Mesenchymal stem cell (in vitro differentiated cells and primary cell): ENCODE measurements at regions not wholly inside any gene's neighbourhood (a gene's known extent, or its start where the extent isn't known, plus 50 kb on each side); places are given as distances from the start of the nearest gene placed in this dataset.

Source experiments
- DNase-seq: peaks from one replicate; pipeline ENCODE4 v3.0.0-alpha.2; 2013
- H2AFZ ChIP-seq: one replicate; pipeline ENCODE4 v1.6.1; 2013; ENCODE audit warnings: low read depth, mild to moderate bottlenecking, control low read depth, inconsistent platforms, low read length, moderate library complexity
- H2AK5ac ChIP-seq: 2 replicates; pipeline ENCODE4 v1.6.1; 2013; ENCODE audit warnings: low read length, moderate library complexity, mild to moderate bottlenecking, inconsistent platforms; ENCODE audit not compliant: severe bottlenecking
- H2BK120ac ChIP-seq: one replicate; pipeline ENCODE4 v1.6.1; 2013; ENCODE audit warnings: low read depth, mild to moderate bottlenecking, inconsistent platforms, low read length, moderate library complexity
- H2BK12ac ChIP-seq, 2 experiments: one replicate each; pipeline ENCODE4 v1.6.1; 2013; ENCODE audit warnings: inconsistent platforms in 2 of 2, low read length in 2 of 2, mild to moderate bottlenecking in 2 of 2, moderate library complexity in 2 of 2, control low read depth in 1 of 2
- H2BK15ac ChIP-seq: one replicate; pipeline ENCODE4 v1.6.1; 2013; ENCODE audit warnings: mild to moderate bottlenecking, low read depth, inconsistent platforms; ENCODE audit not compliant: poor library complexity, severe bottlenecking
- H2BK5ac ChIP-seq: 2 replicates; pipeline ENCODE4 v1.6.1; 2013; ENCODE audit warnings: low read depth, mild to moderate bottlenecking, low read length, control low read depth, inconsistent platforms; ENCODE audit not compliant: poor library complexity, severe bottlenecking
- H3K14ac ChIP-seq, 2 experiments: one replicate each; pipeline ENCODE4 v1.6.1; 2013; ENCODE audit warnings: inconsistent platforms in 2 of 2, low read length in 2 of 2, control low read depth in 1 of 2, mild to moderate bottlenecking in 1 of 2, moderate library complexity in 1 of 2
- H3K18ac ChIP-seq, 2 experiments: one replicate each; pipeline ENCODE4 v1.6.1; 2013; ENCODE audit warnings: inconsistent platforms in 2 of 2, low read length in 2 of 2, control low read depth in 1 of 2, low read depth in 1 of 2, mild to moderate bottlenecking in 1 of 2
- H3K23ac ChIP-seq, 2 experiments: one replicate each; pipeline ENCODE4 v1.6.1; 2013; ENCODE audit warnings: inconsistent platforms in 2 of 2, low read length in 2 of 2, mild to moderate bottlenecking in 2 of 2, moderate library complexity in 2 of 2, control low read depth in 1 of 2
- H3K27ac ChIP-seq: 2 replicates; pipeline ENCODE4 v1.5.1; 2013; ENCODE audit warnings: mild to moderate bottlenecking, moderate library complexity, low read length, control low read depth, inconsistent platforms; ENCODE audit not compliant: poor library complexity, severe bottlenecking
- H3K27me3 ChIP-seq, 2 experiments: 2 replicates each; pipeline versions ENCODE4 v1.6.1 to v1.7.0; 2013; ENCODE audit warnings: low read length in 2 of 2, mild to moderate bottlenecking in 2 of 2, moderate library complexity in 2 of 2, control low read depth in 1 of 2, inconsistent platforms in 1 of 2; ENCODE audit not compliant: control insufficient read depth in 1 of 2, insufficient read depth in 1 of 2
- H3K36me3 ChIP-seq, 2 experiments: 2 replicates each; pipeline versions ENCODE4 v1.6.1 to v1.7.0; 2013; ENCODE audit warnings: low read length in 2 of 2, control low read depth in 1 of 2, inconsistent platforms in 1 of 2, low read depth in 1 of 2, mild to moderate bottlenecking in 1 of 2; ENCODE audit not compliant: insufficient read depth in 2 of 2, control insufficient read depth in 1 of 2
- H3K4ac ChIP-seq, 2 experiments: one replicate each; pipeline ENCODE4 v1.6.1; 2013; ENCODE audit warnings: inconsistent platforms in 2 of 2, low read length in 2 of 2, mild to moderate bottlenecking in 2 of 2, moderate library complexity in 2 of 2, control low read depth in 1 of 2, low read depth in 1 of 2
- H3K4me1 ChIP-seq: 2 replicates; pipeline ENCODE4 v1.6.1; 2013; ENCODE audit warnings: low read depth, low read length, control low read depth; ENCODE audit not compliant: control insufficient read depth, insufficient read depth
- H3K4me2 ChIP-seq: 2 replicates; pipeline ENCODE4 v1.6.1; 2013; ENCODE audit warnings: low read length, mild to moderate bottlenecking, inconsistent platforms; ENCODE audit not compliant: poor library complexity, severe bottlenecking
- H3K4me3 ChIP-seq, 2 experiments: 2 replicates each; pipeline versions ENCODE4 v1.5.1 to v1.7.0; 2013; ENCODE audit warnings: low read length in 2 of 2, mild to moderate bottlenecking in 2 of 2, control low read depth in 1 of 2, low read depth in 1 of 2; ENCODE audit not compliant: insufficient read depth in 1 of 2
- H3K79me1 ChIP-seq: replicated peaks from 2 replicates; pipeline ENCODE4 v1.6.1; 2013; ENCODE audit warnings: mild to moderate bottlenecking, control low read depth, low read length, inconsistent platforms; ENCODE audit not compliant: poor library complexity, severe bottlenecking
- H3K9ac ChIP-seq: 2 replicates; pipeline ENCODE4 v1.7.0; 2013; ENCODE audit warnings: mild to moderate bottlenecking, low read length, moderate library complexity
- H3K9me3 ChIP-seq: 2 replicates; pipeline ENCODE4 v1.7.0; 2013; ENCODE audit warnings: mild to moderate bottlenecking, low read length; ENCODE audit not compliant: control insufficient read depth
- H4K8ac ChIP-seq: one replicate; pipeline ENCODE4 v1.6.1; 2013; ENCODE audit warnings: inconsistent platforms, mild to moderate bottlenecking, low read length, moderate library complexity
- H4K91ac ChIP-seq: one replicate; pipeline ENCODE4 v1.6.1; 2013; ENCODE audit warnings: mild to moderate bottlenecking, low read length, inconsistent platforms
- WGBS: methylation state at CpG from one replicate; pipeline ENCODE4 v1.1.7; 2013; ENCODE audit warnings: mixed read lengths; 5-methylcytosine and 5-hydroxymethylcytosine counted together

GRCh38 chr14:24708684-24709083 is 74.7 kb upstream of the GZMB start:
- no peaks in the 10 kb centered on the region for H3K9me3 ChIP-seq

GRCh38 chr14:24706351-24706750 is 72.4 kb upstream of the GZMB start:
- WGBS, result 80% methylated on average over 1 of the region's 3 CpGs
- H4K91ac ChIP-seq, result no peak overlapping the region
- no peak overlapping the region for H3K4ac ChIP-seq
- no peak overlapping the region for H4K8ac ChIP-seq
- no peaks in the 10 kb centered on the region for H3K9me3 ChIP-seq
- no peak overlapping the region for H3K4me3 ChIP-seq
- H2BK12ac ChIP-seq, result no peak overlapping the region
- peaks cover 0 to 5% of the 10 kb centered on the region in 2 experiments for H3K27me3 ChIP-seq
- H3K27ac ChIP-seq, result no peak overlapping the region
- no peaks in the 10 kb centered on the region for H3K4me1 ChIP-seq
- no peak overlapping the region for H2AFZ ChIP-seq
- no peak overlapping the region for H2BK5ac ChIP-seq
- H3K23ac ChIP-seq, result no peak overlapping the region
- no peak overlapping the region for H2AK5ac ChIP-seq
- no peak overlapping the region for H3K14ac ChIP-seq
- no peak overlapping the region for H3K9ac ChIP-seq
- DNase-seq, result no peak
- no peak overlapping the region for H3K18ac ChIP-seq
- no peaks in the 10 kb centered on the region for H3K79me1 ChIP-seq
- H3K36me3 ChIP-seq, result no peaks in the 10 kb centered on the region
- no peak overlapping the region for H2BK120ac ChIP-seq
- no peak overlapping the region for H2BK15ac ChIP-seq
- no peak overlapping the region for H3K4me2 ChIP-seq

More at GRCh38 chr14:24708684-24709083, 74.7 kb upstream of the GZMB start:
- Histone ChIP-seq H3K27ac (no peak overlapping the region), H3K9ac (no peak overlapping the region), H3K4me2 (no peak overlapping the region), H2AK5ac (no peak overlapping the region), H4K8ac (no peak overlapping the region), H2BK12ac (no peak overlapping the region), H3K4me1 (no peaks in the 10 kb centered on the region), H2BK5ac (no peak overlapping the region), H3K23ac (no peak overlapping the region), H3K27me3 (peaks cover 0 to 5% of the 10 kb centered on the region in 2 experiments), H2BK120ac (no peak overlapping the region), H4K91ac (peak overlapping the region; percentile 27), H2AFZ (no peak overlapping the region), H2BK15ac (no peak overlapping the region), H3K14ac (no peak overlapping the region), H3K79me1 (no peaks in the 10 kb centered on the region), H3K18ac (no peak overlapping the region), H3K4ac (no peak overlapping the region), H3K36me3 (no peaks in the 10 kb centered on the region), H3K4me3 (no peak overlapping the region)
- no peak for DNase-seq
- 74% methylated on average over 3 of the region's 3 CpGs for WGBS

- Histone ChIP-seq H2AK5ac (no peak overlapping the region), H3K23ac (no peak overlapping the region), H2AFZ (no peak overlapping the region), H2BK120ac (no peak overlapping the region), H3K9ac (no peak overlapping the region), H3K9me3 (no peaks in the 10 kb centered on the region), H3K4ac (no peak overlapping the region), H3K36me3 (no peaks in the 10 kb centered on the region), H3K79me1 (no peaks in the 10 kb centered on the region), H3K14ac (no peak overlapping the region), H3K4me1 (no peaks in the 10 kb centered on the region), H4K8ac (no peak overlapping the region), H4K91ac (no peak overlapping the region), H2BK12ac (no peak overlapping the region), H3K4me3 (no peak overlapping the region), H3K18ac (no peak overlapping the region), H3K4me2 (no peak overlapping the region), H2BK15ac (no peak overlapping the region), H3K27ac (no peak overlapping the region), H3K27me3 (peaks cover 0 to 5% of the 10 kb centered on the region in 2 experiments), H2BK5ac (no peak overlapping the region)
- no peak for DNase-seq
- 64% methylated on average over 4 of the region's 4 CpGs for WGBS
These were observed 71.8 kb upstream of the GZMB start for GRCh38 chr14:24705840-24706239.

GRCh38 chr14:24701062-24701461 is 67.1 kb upstream of the GZMB start:
- no peak overlapping the region for H2BK12ac ChIP-seq
- no peak overlapping the region for H3K4me2 ChIP-seq
- 70% methylated on average over 1 of the region's 1 CpG for WGBS
- H3K36me3 ChIP-seq, result no peaks in the 10 kb centered on the region
- no peak overlapping the region for H2AFZ ChIP-seq
- no peak overlapping the region for H3K9ac ChIP-seq
- no peaks in the 10 kb centered on the region for H3K79me1 ChIP-seq
- no peak for DNase-seq
- peaks cover 2% of the 10 kb centered on the region for H3K4me1 ChIP-seq
- no peak overlapping the region for H4K91ac ChIP-seq
- no peak overlapping the region for H3K27ac ChIP-seq
- H2BK15ac ChIP-seq, result no peak overlapping the region
- H3K14ac ChIP-seq, result no peak overlapping the region
- no peak overlapping the region for H3K23ac ChIP-seq
- no peak overlapping the region for H4K8ac ChIP-seq
- H3K27me3 ChIP-seq, result peaks cover 0 to 4% of the 10 kb centered on the region in 2 experiments
- H3K4me3 ChIP-seq, result no peak overlapping the region
- H2BK120ac ChIP-seq, result no peak overlapping the region
- H3K4ac ChIP-seq, result no peak overlapping the region
- no peak overlapping the region for H2AK5ac ChIP-seq
- no peaks in the 10 kb centered on the region for H3K9me3 ChIP-seq
- no peak overlapping the region for H2BK5ac ChIP-seq
- H3K18ac ChIP-seq, result no peak overlapping the region
